ENCODE measurements at regions not wholly inside any gene's neighbourhood (a gene's known extent, or its start where the extent isn't known, plus 50 kb on each side); places are given as distances from the start of the nearest gene placed in this dataset.

DNA sequence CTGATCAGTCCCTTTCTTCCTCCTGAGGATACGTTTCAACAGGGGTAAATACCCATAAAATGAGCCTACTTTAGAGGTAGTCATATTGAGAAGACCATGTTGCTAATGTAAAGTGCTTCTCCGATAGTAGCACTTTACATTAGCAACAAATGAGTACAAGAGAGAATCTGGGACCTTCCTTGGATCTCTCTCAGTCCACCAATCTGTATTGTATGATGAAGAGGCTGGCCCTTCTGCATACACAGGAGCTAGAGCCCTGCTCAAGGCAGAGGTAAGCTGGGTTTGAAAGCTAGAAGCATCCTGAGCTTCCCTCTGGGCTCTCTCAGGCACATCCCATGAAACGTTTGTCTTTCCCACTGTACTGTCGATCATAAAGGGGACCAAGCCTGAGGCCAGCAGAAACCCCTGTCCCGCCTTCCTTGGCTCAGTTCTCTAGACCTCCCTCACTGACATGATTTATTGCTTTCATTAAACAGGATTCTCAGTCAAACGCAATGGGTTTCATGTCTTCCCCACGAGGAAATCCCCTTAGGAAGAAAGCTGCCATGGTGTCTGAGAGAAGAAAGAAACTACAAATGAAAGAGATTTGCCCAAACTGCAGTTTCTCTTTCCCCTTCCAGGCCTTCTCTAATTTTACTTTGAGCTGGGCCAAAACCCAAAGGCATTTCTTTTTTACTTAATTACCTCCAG is 62.8 kb upstream of the BCAR3 start:
- DNase-seq: no peak

- DNase-seq: no peak
Measured at GRCh38 chr1:93743465-93743864, 61.8 kb upstream of the BCAR3 start.

- no peak for DNase-seq
Measured at GRCh38 chr1:93740601-93741031, 59.0 kb upstream of the BCAR3 start.

- DNase-seq: no peak
Measured at GRCh38 chr1:93740157-93740556, 58.5 kb upstream of the BCAR3 start.

GRCh38 chr1:93739472-93739871 is 57.8 kb upstream of the BCAR3 start:
- no peak for DNase-seq

DNA sequence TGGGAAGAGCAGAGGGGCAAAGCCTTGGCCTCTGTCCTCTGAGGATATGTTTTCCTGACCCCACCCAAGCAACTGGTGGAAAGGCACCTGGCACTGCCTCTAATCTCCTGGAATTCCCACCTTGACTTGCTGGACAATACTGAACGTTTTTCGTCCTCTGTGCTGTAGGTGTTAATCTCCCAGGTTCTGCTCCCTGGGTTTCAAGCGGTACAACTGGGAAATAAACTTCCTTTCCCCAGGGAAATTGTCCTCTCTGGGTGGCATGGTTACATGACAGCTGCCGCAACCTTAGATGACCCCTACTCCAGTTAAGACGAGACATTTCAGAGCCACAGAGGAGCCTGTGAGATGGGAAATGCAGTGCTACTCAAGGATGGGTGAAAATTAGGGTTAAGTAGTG is 57.3 kb upstream of the BCAR3 start:
- DNase-seq: no peak

DNA sequence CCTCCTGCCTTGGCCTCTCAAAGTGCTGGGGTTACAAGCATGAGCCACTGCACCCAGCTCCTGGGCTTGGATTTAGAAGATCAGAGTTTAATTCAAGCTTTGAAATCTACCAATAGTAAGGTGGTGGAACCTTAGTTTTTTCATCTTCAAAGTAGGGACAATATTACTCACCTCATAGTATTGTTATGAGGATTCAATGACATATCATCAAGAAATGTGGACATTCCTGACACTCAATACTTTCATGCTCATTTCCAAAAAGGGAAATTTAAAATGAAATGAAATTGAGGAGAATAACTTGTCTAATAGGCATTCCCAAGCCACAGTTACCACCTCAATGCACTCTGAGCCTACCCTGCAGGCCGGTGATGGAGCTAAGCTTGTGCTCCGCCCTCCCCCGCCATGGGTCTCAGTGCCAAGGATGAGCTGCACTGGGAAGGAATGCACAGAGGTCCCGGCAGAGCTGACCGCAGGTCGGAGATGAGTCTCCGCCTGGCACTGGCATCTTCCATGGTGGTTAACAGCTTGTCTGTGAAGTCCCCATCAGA is 56.5 kb upstream of the BCAR3 start:
- no peak for DNase-seq

- DNase-seq: no peak
Measured at GRCh38 chr1:93735722-93736121, 54.1 kb upstream of the BCAR3 start.

GRCh38 chr1:93734999-93735398 is 53.4 kb upstream of the BCAR3 start:
- DNase-seq: no peak

GRCh38 chr1:93733340-93733739 is 51.7 kb upstream of the BCAR3 start:
- DNase-seq: no peak

DNA sequence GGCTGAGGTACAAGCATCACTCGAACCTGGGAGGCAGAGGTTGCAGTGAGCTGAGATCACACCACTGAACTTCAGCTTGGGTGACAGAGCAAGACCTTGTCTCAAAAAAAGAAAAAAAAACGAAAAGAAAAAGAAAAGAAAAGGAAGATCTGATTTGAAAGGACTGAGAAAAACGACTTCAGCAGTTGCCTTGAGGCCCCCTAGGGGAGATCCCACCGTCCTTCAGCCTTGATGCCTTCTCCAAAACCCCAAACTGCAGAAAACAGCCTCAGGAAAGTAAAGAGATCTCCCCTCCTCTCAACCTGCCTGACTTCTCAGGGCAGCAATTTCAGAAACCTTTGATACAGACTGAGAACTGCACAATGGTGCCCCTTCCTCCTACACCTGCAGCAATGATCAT is 50.9 kb upstream of the BCAR3 start:
- no peak for DNase-seq
